ENCODE measurements at regions not wholly inside any gene's neighbourhood (a gene's known extent, or its start where the extent isn't known, plus 50 kb on each side); places are given as distances from the start of the nearest gene placed in this dataset.

DNA sequence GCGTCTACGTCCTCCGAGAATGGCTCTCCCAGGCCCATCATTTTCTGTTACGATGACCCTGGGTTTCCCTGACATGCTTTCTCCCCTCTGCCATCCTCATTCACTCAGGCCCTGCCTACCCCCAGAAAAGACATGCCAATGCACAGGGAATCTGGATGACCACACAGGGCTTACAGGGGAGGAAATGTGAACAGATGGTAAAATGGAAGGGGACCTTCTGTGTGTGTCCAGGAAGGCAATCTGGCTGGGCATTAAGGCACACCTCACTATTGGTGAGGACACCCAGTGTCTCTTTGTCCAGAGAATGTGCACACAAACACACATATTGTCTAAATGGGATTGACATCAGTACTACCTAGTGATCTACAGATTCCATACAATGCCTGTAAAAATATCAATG lies 769.9 kb upstream of the AMELY start:
- no peaks in the 10 kb centered on the region for H3K27me3 ChIP-seq (ENCODE audit: control insufficient read depth in 1 of 2, insufficient read depth in 2 of 2, low read length in 2 of 2)
- H3K4me3 ChIP-seq (ENCODE audit: low read length) = no peak overlapping the region
- H3K27ac ChIP-seq (ENCODE audit: low read depth in 1 of 2, low read length in 2 of 2) = no peak overlapping the region
- no peaks in the 10 kb centered on the region for H3K36me3 Mint-ChIP-seq (ENCODE audit: low read depth)
- no peaks in the 10 kb centered on the region for H3K9me3 Mint-ChIP-seq
- intact Hi-C loops (cut with DNase I, micrococcal nuclease) = no loop called here
- no peak for ATAC-seq (ENCODE audit: poor library complexity)
- H3K4me3 Mint-ChIP-seq = no peak overlapping the region
- H3K27ac Mint-ChIP-seq = no peak overlapping the region
- ChIA-PET CTCF (no interaction called here), POLR2A (no interaction called here)
- no peaks in the 10 kb centered on the region for H3K4me1 ChIP-seq (ENCODE audit: insufficient read depth, low read length)
- no peaks in the 10 kb centered on the region for H3K36me3 ChIP-seq (ENCODE audit: insufficient read depth, low read length)
- peaks cover 4% of the 10 kb centered on the region for H3K27me3 Mint-ChIP-seq
- TF ChIP-seq CTCF (IDR thresholded peaks at IDR 0.05) = no peak
- no peak for DNase-seq
- H3K9me3 ChIP-seq (ENCODE audit: control insufficient read depth in 1 of 2, insufficient read depth in 1 of 2, low read length in 2 of 2) = no peaks in the 10 kb centered on the region
- no peaks in the 10 kb centered on the region for H3K4me1 Mint-ChIP-seq (ENCODE audit: low read depth)

DNA sequence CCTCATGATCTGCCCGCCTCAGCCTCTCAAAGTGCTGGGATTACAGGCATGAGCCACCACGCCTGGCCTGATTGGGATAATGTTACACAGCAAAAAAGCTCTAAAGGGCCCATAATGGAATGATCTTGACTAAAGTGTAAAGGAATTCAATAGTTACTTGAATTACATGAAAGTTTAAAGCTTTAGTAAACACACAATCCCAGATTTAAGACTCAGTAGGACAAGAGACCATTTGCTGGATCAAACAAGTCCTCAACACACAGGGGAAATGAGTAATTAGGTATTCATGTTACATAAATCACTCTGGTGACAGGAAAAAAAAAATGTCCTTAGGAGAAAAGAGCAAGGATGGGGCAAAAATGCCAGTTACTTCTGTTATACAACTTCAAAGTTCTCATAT lies 762.9 kb upstream of the AMELY start:
- Histone ChIP-seq H3K27me3 (ENCODE audit: control insufficient read depth in 1 of 2, insufficient read depth in 2 of 2, low read length in 2 of 2) (no peaks in the 10 kb centered on the region), H3K4me1 (ENCODE audit: insufficient read depth, low read length) (no peaks in the 10 kb centered on the region), H3K36me3 (ENCODE audit: insufficient read depth, low read length) (no peaks in the 10 kb centered on the region), H3K4me3 (ENCODE audit: low read length) (no peak overlapping the region), H3K27ac (ENCODE audit: low read depth in 1 of 2, low read length in 2 of 2) (no peak overlapping the region), H3K9me3 (ENCODE audit: control insufficient read depth in 1 of 2, insufficient read depth in 1 of 2, low read length in 2 of 2) (no peaks in the 10 kb centered on the region)
- H3K27ac Mint-ChIP-seq = no peak overlapping the region
- no peaks in the 10 kb centered on the region for H3K4me1 Mint-ChIP-seq (ENCODE audit: low read depth)
- no peaks in the 10 kb centered on the region for H3K9me3 Mint-ChIP-seq
- H3K4me3 Mint-ChIP-seq = no peak overlapping the region
- TF ChIP-seq CTCF (IDR thresholded peaks at IDR 0.05) = no peak
- H3K27me3 Mint-ChIP-seq = peaks cover 4% of the 10 kb centered on the region
- ATAC-seq (ENCODE audit: poor library complexity) = no peak
- intact Hi-C loops (cut with DNase I, micrococcal nuclease) = no loop called here
- POLR2A ChIA-PET = no interaction called here
- no peak for DNase-seq
- CTCF ChIA-PET = no interaction called here
- no peaks in the 10 kb centered on the region for H3K36me3 Mint-ChIP-seq (ENCODE audit: low read depth)

DNA sequence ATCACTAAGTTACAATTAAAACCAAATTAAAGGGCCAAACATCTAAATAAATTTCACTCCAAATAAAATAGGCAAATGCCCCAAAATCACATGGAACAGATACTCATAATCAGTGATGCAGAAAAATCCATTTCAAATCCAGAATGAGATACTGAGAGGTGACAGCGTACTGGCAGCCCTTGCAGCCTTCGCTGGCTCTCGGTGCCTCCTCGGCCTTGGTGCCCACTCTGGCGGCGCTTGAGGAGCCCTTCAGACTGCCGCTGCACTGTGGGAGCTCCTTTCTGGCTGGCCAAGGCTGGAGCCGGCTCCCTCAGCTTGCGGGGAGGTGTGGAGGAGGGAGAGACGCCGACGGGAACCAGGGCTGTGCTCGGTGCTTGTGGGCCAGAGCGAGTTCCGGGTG lies 761.2 kb upstream of the AMELY start:
- no peaks in the 10 kb centered on the region for H3K9me3 ChIP-seq (ENCODE audit: control insufficient read depth in 1 of 2, insufficient read depth in 1 of 2, low read length in 2 of 2)
- CTCF ChIA-PET = no interaction called here
- no peak for ATAC-seq (ENCODE audit: poor library complexity)
- H3K27me3 Mint-ChIP-seq = peaks cover 4% of the 10 kb centered on the region
- POLR2A ChIA-PET = no interaction called here
- no peaks in the 10 kb centered on the region for H3K4me1 ChIP-seq (ENCODE audit: insufficient read depth, low read length)
- no peaks in the 10 kb centered on the region for H3K9me3 Mint-ChIP-seq
- H3K27me3 ChIP-seq (ENCODE audit: control insufficient read depth in 1 of 2, insufficient read depth in 2 of 2, low read length in 2 of 2) = no peaks in the 10 kb centered on the region
- H3K27ac Mint-ChIP-seq = no peak overlapping the region
- no peak overlapping the region for H3K4me3 Mint-ChIP-seq
- H3K4me1 Mint-ChIP-seq (ENCODE audit: low read depth) = no peaks in the 10 kb centered on the region
- H3K36me3 ChIP-seq (ENCODE audit: insufficient read depth, low read length) = no peaks in the 10 kb centered on the region
- H3K27ac ChIP-seq (ENCODE audit: low read depth in 1 of 2, low read length in 2 of 2) = no peak overlapping the region
- DNase-seq = no peak
- H3K36me3 Mint-ChIP-seq (ENCODE audit: low read depth) = no peaks in the 10 kb centered on the region
- TF ChIP-seq CTCF (IDR thresholded peaks at IDR 0.05) = no peak
- no peak overlapping the region for H3K4me3 ChIP-seq (ENCODE audit: low read length)
- intact Hi-C loops (cut with DNase I, micrococcal nuclease) = no loop called here

Measured in CD4-positive, alpha-beta T cell (primary cell).